GM19395 (cell line): ENCODE measurements at regions not wholly inside any gene's neighbourhood (a gene's known extent, or its start where the extent isn't known, plus 50 kb on each side); places are given as distances from the start of the nearest gene placed in this dataset.

ENCODE experiments used
- ATAC-seq: cut with Tn5 transposase; IDR thresholded peaks from one replicate; pipeline ENCODE4 v1.9.1; 2021; ENCODE audit warnings: mild to moderate bottlenecking, moderate library complexity; ENCODE audit not compliant: unreplicated experiment

DNA sequence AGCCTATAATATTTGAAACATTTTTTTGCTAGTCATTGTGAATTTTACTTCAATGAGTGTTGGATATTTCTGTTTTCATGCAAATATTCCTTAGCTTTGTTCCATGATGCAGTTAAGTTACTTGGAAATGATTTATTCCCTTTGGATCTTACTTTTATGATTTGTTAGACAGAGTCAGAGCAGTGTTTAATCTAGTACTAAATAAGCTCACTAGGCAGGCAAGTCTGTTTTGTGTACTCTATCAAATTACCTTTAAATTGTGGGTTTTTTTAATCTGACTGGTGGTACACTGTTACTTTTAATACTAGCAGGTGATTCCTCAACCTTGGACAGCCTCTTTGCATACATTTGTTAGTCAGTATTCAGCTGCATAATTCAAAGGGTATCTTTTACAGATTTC, 173.3 kb upstream of the MBNL1 start:
- no peak for ATAC-seq

DNA sequence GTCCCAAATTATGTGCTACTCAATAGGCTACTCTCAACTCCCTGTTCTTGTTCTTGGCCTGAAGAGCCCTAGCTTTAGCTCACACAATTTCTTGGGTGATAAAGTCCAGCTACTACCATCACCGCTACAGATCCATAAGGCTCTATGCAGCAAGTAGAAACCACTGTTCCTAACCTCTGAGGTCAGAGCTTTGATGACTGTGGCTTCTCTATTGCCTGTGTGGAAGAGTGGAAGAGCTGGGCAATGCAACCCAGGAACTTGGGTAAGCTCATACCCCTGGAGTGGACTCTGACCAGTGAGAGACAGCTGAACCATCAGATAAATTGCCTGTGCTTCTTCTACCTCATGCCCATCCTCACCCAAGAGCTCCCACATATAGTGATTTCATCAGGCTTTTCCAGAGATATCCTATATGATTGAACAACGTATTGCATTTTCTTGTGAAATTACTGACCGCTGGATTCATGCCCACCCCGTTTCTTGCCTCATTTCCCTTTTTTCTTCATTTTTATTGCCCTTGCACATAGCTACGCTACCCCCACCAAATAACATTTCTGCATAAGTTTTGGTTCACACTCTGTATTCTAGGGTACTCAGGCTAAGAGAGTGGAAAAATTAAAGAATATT, 172.3 kb upstream of the MBNL1 start:
- no peak for ATAC-seq

DNA sequence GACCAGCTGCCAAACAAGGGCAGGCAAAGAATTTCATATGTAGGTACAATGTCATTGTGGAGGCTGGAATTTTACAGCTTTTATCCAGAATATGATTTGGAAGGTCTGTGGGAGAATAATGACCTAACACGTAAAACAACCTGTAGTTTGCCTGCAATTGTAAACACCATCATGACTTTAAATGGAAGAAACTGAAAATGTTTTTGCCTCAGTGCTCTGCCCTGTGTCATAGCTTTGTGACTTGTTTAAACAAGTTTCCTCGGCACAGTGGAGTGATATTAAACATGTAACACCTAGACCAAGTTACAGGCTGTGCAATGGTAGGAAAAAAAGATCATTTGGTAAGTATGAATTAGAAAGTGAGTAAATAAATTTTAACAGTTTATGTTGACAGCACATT, 171.6 kb upstream of the MBNL1 start:
- no peak for ATAC-seq

DNA sequence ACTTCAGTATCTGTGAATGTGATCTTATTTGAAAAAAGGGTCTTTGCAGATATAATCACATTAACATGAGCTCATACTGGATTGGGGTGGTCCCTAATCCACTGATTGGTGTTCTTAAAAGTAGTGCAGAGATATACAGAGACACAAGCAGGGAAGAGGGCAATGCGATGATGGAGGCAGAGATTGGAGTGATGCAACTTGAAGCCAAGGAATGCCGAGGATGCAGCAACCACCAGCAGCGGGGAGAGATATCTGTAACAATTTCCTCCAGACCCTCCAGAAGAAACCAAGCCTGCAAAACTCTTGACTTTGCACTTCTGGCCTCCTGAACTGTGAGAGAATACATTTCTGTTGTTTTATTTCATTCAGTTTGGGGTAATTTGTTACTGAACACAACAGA, 171.0 kb upstream of the MBNL1 start:
- no peak for ATAC-seq

DNA sequence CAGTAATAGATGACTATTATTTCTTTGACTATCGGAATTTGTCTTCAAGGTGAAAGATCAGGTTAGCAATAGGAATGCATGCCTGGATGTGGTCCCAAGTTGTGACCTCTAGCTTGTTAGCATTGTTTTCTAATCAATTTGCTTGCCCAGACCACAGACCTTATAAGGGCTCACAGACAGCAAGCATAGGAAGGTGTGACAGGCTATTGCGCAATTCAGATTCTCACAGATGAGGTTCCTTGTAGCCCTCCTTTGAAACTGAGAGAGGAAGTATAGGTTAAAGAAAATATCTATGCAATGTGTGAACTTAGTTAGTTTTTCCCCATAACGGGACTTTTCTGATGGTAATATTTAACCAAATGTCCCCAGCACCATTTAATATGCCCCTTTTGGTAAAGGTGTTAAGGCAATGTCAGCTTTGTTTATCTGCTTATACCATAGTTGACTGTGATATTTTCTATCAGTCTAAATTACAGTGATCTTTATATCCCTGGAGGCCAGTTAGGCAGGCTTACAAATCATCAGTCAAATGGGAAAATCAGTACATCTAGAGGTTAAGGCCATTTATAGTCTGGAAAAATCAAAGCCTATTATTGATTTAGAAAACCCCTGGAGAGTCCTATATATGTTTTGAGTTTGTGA, 168.1 kb upstream of the MBNL1 start:
- ATAC-seq: peak; percentile 99

DNA sequence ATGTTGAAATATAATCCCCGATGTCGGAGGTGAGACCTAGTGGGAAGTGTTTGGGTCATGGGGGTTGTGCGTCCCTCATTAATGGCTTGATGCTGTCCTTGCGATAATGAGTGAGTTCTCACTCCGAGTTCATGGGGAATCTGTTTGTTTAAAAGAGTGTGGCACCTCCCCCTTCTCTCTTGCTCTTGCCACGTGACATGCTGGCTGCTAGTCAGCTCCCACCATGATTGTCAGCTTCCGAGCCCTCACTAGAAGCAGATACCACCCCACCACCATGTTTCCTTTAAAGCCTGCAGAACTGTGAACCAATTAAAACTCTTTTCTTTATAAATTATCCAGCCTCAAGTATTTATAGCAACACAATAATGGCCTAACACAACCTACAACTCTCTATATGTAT, 166.3 kb upstream of the MBNL1 start:
- no peak for ATAC-seq

DNA sequence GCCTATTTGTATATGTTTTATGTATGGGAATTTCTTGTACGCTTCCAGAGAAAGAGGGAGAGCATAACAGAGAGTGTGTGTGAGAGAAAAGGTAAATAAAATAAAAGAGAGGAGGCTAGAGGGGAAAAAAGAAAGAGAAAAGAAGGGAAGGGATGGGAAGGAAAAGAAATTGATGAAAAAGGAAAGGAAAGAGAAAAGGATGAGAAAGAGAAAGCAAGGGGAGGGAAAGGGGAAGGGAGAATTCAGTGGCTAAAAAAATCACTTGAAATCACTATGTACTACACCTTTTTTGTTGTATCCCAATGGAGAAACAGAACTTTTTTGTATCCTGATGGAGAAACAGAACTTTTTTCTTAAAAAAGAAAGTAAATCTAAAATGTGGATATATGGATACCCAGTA, 165.5 kb upstream of the MBNL1 start:
- no peak for ATAC-seq

DNA sequence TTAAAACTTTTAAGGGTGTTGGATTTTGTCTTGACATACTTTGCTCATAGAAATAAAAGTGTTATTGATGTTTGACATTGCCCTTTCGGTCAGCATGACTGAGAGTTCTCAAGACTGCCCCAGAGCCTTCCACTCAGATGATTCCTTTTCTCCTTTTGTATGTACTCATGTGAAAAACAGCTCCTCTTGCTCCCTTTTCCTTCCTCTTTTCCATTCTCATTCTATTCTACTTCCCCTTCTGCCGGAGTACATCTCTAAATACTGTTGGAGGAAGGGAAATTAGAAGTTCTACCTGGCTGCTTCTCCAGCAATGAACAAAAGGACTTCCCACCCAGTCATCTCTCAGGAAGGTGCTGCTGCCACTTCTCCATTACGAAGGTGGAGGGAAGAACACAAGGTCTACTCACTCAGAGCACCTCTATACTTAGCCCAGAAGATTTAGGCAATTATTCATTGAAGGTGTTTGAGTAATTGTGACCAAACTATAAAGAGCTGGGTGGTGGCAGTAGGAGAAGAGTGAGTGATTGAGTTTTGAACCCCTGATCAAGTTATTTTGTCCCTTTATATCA, 163.8 kb upstream of the MBNL1 start:
- no peak for ATAC-seq

DNA sequence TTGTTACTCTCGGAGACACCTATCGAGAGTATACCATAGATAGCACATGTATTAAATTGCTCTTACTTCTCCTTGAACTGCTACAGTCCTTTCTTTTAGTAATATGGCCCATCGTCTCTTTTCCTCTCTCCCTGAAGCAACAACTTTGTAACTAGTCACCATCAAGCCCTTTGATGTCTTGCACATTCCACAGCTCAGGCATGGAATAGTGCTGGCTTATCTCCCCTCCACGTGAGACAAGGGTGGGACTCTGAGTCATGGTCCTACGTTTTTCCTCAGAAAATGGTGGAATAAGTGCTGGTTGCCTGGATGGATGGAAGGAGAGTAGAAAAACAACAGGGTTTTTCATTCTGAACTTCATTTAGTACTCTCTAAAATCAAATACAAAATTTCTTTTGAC, 163.3 kb upstream of the MBNL1 start:
- no peak for ATAC-seq

DNA sequence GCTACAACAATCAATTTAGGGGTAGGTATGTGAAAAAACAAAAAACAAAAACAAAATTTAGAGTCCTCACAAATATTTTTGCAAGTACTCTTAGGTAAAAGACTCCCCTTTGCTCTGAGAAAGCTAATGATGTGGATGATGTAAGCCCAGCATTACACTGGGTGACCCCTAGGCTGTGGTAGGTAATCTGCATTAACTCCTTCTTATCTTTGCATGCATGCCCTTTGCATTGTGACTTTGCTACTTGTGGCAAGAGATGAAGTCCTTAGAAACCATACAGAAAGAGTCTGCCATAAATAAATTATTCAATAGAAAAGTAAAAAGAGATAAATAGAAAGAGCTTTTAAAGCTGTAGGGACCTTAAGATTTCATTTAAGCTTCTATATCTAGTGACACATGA, 159.7 kb upstream of the MBNL1 start:
- ATAC-seq: no peak

DNA sequence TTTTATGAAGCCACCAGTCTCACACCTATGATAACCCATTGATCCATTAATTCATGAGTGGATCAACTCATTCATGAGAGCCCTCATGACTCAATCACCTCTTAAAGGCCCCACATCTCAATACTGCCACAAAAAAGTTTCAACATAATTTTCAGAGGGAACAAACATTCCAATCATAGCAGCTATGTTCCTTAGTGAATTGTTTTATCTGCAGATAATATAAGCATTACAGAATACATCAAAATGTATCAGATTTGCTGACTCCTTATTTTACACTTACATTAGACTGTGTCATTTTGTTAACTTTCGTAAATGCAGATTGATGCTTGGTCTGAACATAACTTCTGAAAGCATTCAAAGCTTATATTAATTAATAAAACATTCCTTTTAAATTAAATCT, 155.3 kb upstream of the MBNL1 start:
- ATAC-seq: no peak

DNA sequence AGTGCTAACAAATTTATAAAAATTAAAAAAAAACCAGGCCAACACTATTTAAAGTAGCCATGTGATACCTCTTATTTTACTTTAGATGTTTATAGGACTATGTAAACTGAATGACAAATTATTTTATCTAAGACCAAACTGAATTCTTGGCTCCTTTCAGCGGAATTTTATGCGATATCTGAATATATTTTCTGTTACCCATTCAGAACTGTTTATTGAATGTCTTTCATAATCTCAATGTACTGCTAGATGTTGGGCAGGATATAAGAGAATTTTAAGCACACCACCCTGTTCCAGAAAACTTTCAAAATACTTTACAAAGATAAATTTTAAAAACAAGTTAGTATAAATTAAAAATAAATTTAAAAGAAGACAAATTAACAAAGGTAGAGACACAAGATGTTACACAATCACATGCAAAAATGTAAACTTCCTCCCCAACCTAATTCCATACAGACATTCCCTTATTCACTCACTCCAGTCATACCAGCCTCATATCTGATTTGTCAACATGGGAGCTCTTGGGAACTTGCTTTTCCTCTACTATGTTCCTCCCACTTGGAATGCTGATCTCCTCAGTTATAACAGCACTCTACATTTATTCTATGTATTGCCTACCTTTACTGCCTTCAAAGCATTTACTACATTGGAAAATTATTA, 154.6 kb upstream of the MBNL1 start:
- no peak for ATAC-seq

DNA sequence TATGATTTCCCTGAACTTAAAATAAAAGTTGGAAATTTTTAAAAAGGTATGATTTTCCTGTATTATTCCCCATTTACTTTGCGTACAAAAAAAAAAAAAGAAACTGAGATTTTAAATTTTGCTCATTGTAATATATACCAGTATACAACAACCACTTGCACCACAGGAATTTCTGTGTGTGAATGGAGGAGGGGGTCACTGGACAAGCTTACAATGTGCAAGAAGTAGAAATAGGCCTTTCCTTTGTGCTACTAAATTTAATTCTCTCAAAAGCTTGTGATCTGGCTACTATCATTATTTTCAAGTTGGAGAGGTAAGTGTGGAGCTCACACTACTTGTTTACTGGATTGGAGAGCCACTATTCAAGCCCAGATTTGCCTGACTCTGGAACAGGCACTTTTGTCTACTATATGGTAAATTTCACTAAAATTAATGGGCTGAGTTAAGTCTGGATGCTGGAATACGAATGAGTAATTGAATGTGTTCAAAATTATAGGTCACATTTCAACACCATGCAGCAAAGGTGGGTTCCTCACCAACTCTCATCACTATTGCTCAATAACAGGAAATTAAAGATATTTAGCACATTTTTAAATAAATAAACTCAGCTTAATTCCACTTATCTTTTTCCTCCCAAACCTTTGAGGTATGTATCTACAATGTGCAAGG, 148.0 kb upstream of the MBNL1 start:
- no peak for ATAC-seq

DNA sequence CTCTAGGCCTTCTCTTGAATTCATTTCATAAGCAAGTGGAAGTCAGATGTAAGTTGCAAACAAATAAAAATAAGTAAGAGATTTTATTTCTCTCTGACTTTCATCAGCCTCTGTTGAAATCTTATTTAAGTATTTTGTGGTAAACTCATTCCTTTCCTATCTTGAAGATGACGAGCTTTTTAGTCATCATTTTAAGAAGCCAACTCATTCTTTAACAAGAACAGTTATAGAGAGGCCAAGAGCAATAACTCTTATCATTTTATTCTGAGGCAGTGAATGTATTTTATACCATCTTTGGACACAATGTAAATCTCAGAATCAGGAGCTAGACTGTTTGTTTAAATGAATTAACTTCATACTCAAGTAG, 147.5 kb upstream of the MBNL1 start:
- ATAC-seq: no peak

DNA sequence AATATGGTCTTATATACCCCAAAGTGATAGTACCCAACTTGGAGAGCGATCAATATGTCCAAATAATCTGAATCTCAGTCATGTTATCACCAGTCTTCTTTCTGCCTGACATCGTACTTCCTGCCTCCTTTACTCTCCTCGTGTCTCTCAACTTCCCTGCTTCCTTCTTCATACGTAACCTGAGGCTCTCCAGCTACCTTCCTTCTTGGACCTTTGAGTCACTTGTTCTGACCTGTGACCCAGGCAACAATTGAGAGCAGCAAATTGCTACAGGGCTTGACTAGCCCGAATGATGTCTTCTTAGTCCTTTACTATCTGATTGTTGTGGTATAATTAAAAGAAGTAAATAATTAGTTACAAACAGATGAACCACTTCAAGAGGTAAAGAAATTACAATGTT, 145.9 kb upstream of the MBNL1 start:
- ATAC-seq: no peak

DNA sequence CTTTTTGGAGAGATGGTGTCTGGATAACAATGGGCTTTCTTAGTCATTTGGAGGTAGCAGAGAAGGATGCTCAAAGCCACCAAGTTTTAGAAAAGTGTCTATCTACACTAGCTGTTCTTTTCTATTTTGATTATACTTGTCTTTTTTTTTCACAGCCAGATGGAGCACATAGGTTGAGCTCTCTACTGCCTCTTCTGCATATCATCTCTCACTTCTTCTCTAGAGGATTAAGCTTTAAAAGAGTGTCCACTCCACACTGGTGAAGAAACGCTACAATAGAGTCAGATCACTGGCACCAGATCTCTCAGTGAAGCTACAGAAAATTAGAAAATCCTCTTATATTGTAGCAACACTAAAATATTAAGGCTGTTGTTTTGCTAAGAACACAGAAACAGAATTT, 145.3 kb upstream of the MBNL1 start:
- no peak for ATAC-seq

DNA sequence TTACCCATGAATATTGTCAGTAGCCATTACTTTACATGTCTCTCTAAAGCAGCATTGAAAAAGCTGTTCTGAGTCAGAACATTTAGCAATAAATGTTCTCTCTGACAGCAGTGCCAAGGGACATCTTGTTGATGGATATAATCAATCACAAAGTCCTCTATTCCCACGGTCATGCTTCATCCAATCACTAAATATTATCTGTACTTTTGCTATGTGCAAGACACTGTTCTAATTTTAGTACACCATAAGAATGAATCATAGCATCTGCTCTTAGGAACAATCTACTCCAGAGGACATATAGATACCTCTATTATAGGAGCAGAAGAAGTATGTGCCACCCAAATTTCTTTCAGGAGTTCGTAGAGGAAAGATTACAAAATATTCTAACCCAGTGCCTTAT, 142.5 kb upstream of the MBNL1 start:
- ATAC-seq: no peak

DNA sequence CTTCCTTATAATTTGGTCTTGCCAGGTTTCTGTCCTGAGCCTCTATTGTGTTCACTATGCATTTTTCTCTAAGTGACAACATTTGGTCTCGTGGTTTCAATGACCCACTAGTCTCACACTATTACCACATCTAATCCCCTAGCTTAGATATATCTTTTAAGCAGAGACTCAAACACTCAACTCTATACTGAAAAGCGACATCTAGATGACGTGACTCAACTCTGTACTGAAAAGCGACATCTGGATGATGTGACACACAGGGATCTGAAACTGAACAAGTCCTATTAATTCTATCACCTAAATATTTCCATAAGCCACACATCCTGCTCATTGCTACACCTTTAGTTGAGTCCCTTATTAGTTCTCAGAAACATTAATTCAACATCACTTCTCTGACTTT, 141.7 kb upstream of the MBNL1 start:
- ATAC-seq: peak; percentile 100

DNA sequence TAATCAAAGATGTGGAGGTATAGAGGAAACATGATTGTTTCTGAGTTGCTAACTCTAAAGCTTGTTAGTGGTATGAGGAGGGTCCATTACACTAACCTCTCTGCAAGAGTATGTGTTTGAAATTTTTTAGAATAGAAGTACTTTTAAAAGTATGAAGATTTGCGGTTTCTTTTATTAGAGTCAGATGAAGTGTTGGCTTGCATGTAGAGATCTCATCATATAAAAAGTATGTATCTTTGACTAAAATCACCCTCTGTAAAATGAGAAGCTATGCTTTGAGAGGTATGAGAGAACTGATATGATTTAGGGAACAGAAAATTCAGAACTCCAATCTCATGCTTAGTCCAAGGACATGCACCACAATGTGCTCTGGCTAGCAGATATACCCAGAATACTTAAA, 140.4 kb upstream of the MBNL1 start:
- ATAC-seq: no peak

DNA sequence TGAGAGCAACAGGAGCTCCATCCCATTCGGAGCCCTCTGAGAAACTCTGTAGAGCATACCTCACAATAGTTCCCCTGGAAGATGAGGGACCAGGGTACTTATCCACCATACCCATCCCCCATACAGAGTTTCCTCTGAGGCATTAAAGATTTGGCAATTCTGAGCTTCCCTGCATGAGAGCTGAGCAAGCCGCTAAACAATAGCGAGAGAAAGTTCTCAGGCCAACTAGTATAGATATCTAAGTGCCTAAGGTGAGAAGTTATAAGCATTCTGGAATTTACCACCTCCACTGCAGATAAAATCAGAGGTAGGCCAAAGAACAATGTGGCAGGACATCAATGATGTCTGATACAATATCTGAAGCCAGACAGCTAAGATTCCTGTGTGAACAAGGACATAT, 129.1 kb upstream of the MBNL1 start:
- no peak for ATAC-seq

DNA sequence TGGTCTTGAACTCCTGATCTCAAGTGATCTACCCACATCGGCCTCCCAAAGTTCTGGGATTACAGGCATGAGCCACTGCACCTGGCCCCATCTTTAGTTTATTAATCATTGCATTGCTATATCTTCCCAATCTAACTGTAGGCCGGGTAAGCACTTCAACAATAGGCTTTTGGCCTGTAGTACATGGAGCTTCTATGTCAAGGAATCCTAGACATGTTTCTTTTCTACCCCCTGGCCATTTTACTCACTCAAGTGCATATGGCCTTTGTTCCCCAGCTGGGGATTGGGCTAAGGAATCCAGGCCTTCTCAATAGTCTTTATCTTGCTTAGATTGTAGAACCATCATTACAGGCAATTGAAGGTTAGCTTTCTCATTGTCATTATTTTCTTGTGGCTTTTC, 122.3 kb upstream of the MBNL1 start:
- no peak for ATAC-seq

DNA sequence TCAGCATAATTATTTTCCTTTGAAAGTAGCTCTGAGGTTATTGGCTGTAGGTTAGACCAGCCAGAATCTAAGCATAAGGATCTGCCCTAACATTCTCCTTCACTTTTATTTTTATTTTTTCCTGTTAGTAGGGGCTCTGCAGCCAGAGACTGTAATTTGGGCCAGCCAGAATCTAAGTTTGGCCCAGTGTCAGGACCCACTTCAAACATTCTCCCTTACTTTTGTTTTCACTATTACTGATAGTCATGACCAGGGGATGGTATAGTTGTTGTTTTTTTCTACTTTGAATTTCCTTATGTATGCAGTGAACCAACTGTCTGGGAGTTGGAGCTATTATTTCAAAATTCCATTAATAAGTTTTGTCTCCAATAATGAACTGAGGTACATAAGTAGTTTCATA, 121.0 kb upstream of the MBNL1 start:
- no peak for ATAC-seq
